ENCODE measurements at regions not wholly inside any gene's neighbourhood (a gene's known extent, or its start where the extent isn't known, plus 50 kb on each side); places are given as distances from the start of the nearest gene placed in this dataset.

DNA sequence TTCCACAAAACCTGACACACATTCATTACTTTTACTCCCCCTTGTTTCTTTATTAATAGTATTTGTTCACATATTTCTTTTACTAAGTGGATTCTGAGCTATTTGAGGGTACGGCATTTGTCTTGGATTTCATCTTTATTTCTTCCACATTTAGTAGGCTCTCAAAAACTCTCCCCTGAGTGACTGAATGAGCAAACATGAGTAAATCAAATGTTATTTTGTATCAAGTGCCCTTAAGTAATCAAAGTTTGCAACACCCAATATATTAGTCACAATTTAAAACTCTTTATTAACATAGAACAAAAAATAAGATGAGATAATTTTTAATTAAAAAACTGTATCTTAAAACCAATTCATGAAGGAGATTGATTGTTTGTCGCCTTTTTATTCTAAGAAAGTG is 1101.9 kb upstream of the TENM4 start:
- no peak overlapping the region for H3K4me3 Mint-ChIP-seq
- no peaks in the 10 kb centered on the region for H3K9me3 Mint-ChIP-seq
- no peaks in the 10 kb centered on the region for H3K27me3 Mint-ChIP-seq
- ATAC-seq (replicated peaks) (no peak), DNase-seq (no peak)
- H3K27ac Mint-ChIP-seq = no peak overlapping the region
- H3K4me1 Mint-ChIP-seq = no peaks in the 10 kb centered on the region
- H3K36me3 Mint-ChIP-seq = no peaks in the 10 kb centered on the region

DNA sequence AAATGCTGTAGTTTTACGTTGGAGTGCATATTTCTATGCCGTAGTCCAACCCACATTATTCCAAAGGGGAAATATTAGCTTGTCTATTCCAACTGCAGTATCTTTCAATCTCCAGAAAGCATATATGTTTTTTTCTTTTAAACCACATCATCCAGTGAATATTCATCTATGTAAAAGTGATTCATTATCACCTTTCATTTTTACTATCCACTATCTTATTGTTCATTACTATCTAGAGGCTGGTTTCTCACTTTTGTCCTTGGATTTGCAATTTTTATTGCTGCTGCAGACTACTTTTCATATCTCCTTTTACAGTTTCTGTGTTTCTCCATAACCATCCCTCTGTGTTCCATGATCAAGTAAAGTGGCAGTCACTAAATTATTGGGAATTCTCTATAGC is 1097.2 kb upstream of the TENM4 start:
- DNase-seq (no peak), ATAC-seq (replicated peaks) (no peak)
- H3K36me3 Mint-ChIP-seq = no peaks in the 10 kb centered on the region
- H3K27ac Mint-ChIP-seq = no peak overlapping the region
- no peak overlapping the region for H3K4me3 Mint-ChIP-seq
- no peaks in the 10 kb centered on the region for H3K27me3 Mint-ChIP-seq
- H3K9me3 Mint-ChIP-seq = peaks cover 5% of the 10 kb centered on the region in 2 donors
- no peaks in the 10 kb centered on the region for H3K4me1 Mint-ChIP-seq

DNA sequence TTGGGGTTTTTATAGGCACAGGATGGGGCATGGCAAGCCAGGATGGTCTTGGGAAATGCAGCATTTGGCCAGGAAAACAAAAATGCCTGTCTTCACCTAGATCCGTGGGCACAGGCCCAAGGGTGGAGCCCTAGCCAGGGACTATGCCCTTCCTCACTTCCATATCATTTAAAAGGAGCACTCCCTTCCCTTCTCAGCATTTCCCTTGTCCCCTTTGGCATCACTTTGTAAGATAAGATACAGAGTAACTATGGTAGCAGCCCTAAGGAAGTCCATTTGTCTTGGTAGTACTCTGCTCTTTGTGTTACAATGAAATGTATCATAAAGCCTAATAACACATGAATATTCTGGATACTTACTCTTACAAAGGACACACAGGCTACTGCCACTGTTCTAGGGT is 1092.6 kb upstream of the TENM4 start:
- H3K36me3 Mint-ChIP-seq = no peaks in the 10 kb centered on the region
- peaks cover 5 to 8% of the 10 kb centered on the region in 2 donors for H3K9me3 Mint-ChIP-seq
- H3K4me1 Mint-ChIP-seq = no peaks in the 10 kb centered on the region
- no peak for DNase-seq
- H3K27me3 Mint-ChIP-seq = no peaks in the 10 kb centered on the region
- no peak for ATAC-seq (replicated peaks)
- no peak overlapping the region for H3K27ac Mint-ChIP-seq
- H3K4me3 Mint-ChIP-seq = no peak overlapping the region

DNA sequence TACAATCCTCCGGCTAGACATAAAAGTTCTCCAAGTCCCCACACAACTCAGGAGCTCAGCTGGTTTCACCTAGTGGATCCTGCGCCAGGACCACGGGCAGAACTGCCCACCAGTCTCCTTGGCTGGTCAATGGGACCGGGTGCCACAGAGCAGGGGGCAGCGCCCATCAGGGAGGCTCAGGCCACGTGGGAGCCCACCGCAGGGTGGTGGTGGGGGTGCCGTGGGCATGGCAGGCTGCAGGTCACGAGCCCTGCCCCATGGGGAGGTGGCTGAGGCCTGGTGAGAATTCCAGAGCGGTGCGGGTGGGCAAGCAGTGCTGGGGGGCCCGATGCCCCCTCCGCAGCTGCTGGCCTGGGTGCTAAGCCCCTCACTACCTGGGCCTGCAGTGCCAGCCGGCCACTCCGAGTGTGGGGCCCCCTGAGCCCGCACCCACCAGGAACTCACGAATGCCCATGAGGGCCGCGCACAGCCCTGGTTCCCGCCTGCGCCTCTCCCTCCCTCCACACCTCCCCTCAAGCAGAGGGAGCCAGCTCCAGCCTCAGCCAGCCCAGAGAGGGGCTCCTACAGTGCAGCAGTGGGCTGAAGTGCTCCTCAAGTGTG is 1091.9 kb upstream of the TENM4 start:
- ATAC-seq (replicated peaks) (no peak), DNase-seq (no peak)
- Mint-ChIP-seq H3K4me1 (no peaks in the 10 kb centered on the region), H3K36me3 (no peaks in the 10 kb centered on the region), H3K27me3 (no peaks in the 10 kb centered on the region), H3K4me3 (no peak overlapping the region), H3K27ac (peak overlapping the region; percentile 37), H3K9me3 (peaks cover 5 to 8% of the 10 kb centered on the region in 2 donors)

DNA sequence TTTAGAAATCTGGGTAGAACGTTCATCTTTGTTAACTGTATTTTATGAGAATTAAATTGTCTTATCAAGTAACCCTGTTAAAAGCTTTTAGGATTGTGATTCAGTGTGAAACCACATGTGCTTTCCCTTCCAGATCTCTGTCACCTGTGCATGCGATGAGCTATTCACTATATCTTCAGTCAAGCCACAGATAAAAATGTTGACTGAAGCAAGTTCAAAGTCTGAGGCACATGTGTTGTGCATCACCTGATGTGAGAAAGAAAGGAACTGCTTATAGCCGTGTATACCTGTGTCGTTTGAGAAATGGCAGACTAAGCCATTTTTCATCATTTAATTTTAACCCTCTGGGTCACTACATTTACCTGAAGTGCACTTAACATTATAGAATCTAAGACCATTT is 1088.9 kb upstream of the TENM4 start:
- ATAC-seq (replicated peaks) (no peak), DNase-seq (no peak)
- H3K36me3 Mint-ChIP-seq = no peaks in the 10 kb centered on the region
- no peaks in the 10 kb centered on the region for H3K4me1 Mint-ChIP-seq
- no peak overlapping the region for H3K4me3 Mint-ChIP-seq
- H3K9me3 Mint-ChIP-seq = peaks cover 5 to 11% of the 10 kb centered on the region in 2 donors
- no peak overlapping the region for H3K27ac Mint-ChIP-seq
- H3K27me3 Mint-ChIP-seq = no peaks in the 10 kb centered on the region

DNA sequence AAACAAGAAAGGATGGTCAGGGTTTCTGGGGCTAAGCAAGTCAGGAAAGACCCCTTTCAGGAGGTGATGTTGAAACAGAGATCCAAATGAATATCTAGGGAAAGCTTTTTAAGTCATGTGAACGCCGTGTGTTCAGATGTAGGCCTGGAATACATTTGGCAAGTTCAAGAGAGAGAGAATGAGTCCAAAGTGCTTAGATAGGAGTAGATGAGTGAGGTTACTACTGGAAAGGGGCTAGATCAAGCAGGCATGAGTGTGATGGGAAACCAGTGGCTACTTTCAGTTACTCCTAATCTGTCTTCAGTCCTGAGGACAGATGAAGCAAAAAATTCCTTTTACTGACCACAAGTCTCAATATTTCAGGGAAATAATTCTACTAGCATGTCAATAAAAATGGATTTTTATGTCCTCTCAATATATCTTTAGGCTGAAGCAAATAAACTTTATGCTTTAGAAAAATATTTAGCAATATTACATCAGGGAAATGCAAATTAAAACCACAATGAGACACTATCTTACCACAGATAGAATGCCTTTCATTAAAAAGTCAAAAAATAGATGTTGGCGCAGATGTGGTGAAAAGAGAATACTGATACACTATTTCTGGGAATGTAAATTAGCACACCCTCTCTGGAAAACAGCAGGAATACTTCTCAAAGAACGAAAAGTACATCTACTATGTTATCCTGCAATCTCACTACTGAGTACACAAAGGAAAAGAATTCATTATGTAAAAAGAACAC is 1085.0 kb upstream of the TENM4 start:
- no peak overlapping the region for H3K27ac Mint-ChIP-seq
- peaks cover 0 to 3% of the 10 kb centered on the region in 2 donors for H3K9me3 Mint-ChIP-seq
- H3K4me1 Mint-ChIP-seq = no peaks in the 10 kb centered on the region
- H3K36me3 Mint-ChIP-seq = no peaks in the 10 kb centered on the region
- H3K27me3 Mint-ChIP-seq = no peaks in the 10 kb centered on the region
- no peak for DNase-seq
- no peak overlapping the region for H3K4me3 Mint-ChIP-seq
- ATAC-seq (replicated peaks) = no peak

DNA sequence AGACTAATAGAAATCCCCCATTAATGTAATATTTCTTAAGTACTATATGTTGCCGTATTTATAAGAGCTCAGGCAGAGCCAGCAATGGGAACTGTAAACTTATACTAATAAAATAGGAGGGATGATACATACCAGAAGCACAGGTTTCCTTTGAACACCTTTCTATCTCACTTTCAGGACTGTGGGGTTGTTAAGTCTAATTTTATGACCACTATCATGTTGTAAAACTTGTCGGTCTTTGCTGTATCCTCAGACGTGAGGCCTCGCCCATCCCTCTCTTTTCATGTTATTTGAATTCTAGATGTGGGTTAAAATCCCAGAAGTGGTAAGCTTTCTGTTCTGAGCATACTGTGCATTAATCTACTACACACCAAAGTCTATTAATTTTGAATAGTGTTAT is 1083.5 kb upstream of the TENM4 start:
- Mint-ChIP-seq H3K4me1 (no peaks in the 10 kb centered on the region), H3K27me3 (no peaks in the 10 kb centered on the region), H3K36me3 (no peaks in the 10 kb centered on the region), H3K4me3 (no peak overlapping the region), H3K27ac (no peak overlapping the region), H3K9me3 (peaks cover 0 to 3% of the 10 kb centered on the region in 2 donors)
- ATAC-seq (replicated peaks) (no peak), DNase-seq (no peak)

DNA sequence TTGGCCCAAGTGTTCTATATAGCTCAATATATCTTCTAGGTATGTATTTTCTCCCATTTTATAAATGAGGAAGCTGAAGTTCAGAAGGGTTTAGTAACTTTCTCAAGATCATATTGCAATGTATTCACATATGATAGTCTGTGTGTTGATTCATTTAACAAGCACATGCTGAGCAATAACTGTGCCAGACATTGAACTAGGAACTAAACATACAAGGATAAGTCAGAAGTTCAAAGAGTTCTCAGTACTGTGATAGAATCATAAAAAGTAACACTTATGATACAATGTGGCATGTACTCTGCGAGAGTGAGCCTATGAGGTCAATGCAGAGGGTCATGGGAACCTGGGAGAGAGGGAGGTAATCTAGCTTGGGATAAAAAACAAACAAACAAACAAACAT is 1082.2 kb upstream of the TENM4 start:
- Mint-ChIP-seq H3K9me3 (peaks cover 0 to 3% of the 10 kb centered on the region in 2 donors), H3K4me1 (no peaks in the 10 kb centered on the region), H3K27me3 (no peaks in the 10 kb centered on the region), H3K27ac (no peak overlapping the region), H3K36me3 (no peaks in the 10 kb centered on the region), H3K4me3 (no peak overlapping the region)
- DNase-seq (no peak), ATAC-seq (replicated peaks) (no peak)

DNA sequence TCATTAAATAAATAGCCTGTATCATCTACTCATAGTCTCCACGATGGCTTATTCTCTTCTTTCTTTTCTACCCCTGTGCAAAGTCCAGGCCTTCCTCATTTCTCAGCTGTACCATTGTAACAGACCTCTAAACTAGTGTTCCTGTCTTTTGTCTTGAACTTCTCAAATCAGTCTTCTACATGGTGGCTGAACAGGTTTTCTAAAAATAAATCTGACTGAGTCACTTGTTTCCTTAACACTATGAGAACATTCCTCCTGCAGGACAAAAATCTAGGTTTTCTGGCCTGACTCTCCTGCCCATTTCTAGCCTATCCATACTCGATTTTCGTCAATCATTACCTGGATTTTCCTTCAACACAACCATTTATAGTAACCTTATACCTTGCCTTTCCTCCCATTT is 1080.8 kb upstream of the TENM4 start:
- Mint-ChIP-seq H3K27ac (no peak overlapping the region), H3K4me1 (no peaks in the 10 kb centered on the region), H3K27me3 (no peaks in the 10 kb centered on the region), H3K9me3 (peaks cover 5 to 6% of the 10 kb centered on the region in 2 donors), H3K4me3 (no peak overlapping the region), H3K36me3 (no peaks in the 10 kb centered on the region)
- no peak for ATAC-seq (replicated peaks)
- no peak for DNase-seq

DNA sequence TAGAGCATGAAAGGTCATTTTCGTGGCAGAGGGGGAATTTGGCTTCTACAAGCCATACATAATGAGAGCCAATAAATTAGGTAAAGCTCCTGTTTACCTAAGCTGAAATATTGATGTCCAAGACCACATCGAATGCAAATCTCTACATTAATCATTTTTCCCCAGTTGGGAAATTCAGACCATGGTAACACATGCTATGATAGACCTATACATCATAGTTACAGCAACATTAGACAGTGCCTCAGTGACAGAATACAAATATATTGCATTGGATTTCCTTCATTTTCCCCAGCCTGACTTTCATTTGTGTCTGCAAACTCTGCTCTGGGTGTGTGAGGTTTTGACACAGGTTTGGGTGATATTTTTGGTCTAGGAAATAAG is 1079.7 kb upstream of the TENM4 start:
- Mint-ChIP-seq H3K4me3 (no peak overlapping the region), H3K4me1 (no peaks in the 10 kb centered on the region), H3K27me3 (no peaks in the 10 kb centered on the region), H3K9me3 (peaks cover 4 to 5% of the 10 kb centered on the region in 2 donors), H3K36me3 (no peaks in the 10 kb centered on the region), H3K27ac (no peak overlapping the region)
- no peak for DNase-seq
- no peak for ATAC-seq (replicated peaks)

DNA sequence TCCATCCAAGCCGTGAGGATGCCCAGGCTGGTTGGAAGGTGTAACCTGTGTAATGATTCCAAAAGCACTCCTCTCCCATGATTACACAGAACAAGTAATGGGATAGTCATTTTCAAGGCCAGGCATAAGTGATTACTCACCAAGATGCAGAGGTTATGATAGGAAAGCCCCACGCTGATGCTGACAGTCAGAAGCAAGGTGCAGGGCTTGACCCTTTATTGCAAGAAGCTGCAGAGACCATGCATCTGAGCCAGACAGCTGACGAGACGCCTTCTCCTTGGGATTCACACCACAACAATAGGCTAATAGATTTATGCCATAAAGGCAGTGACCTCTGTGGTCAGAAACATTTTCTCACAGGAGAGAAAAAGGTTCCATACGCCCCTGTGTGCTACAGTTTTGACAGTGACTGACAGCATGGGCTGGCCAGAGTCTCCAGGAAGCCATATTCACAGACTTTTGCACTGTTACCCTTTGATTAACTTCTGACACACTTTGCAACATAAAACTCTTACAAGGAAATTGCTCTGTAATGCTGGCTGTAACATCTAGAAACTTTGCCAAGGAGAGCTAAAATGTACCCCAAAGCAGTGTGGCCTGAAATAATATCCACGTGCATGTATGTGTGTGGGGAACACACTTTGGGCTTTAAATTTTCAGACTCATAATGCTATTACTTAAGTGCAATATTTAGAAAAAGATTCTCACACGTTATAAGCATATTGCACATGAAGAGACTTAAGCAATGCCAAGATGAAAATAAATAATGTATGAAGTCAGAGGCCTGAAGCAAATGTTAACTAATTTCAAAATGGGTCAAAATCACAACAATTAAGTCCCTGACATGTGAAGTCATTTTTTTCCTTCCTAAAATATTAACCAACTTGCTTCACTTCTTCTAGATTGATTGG is 1079.0 kb upstream of the TENM4 start:
- Mint-ChIP-seq H3K27me3 (no peaks in the 10 kb centered on the region), H3K27ac (no peak overlapping the region), H3K4me3 (no peak overlapping the region), H3K9me3 (peaks cover 3 to 5% of the 10 kb centered on the region in 2 donors), H3K36me3 (no peaks in the 10 kb centered on the region), H3K4me1 (no peaks in the 10 kb centered on the region)
- DNase-seq = no peak
- no peak for ATAC-seq (replicated peaks)

DNA sequence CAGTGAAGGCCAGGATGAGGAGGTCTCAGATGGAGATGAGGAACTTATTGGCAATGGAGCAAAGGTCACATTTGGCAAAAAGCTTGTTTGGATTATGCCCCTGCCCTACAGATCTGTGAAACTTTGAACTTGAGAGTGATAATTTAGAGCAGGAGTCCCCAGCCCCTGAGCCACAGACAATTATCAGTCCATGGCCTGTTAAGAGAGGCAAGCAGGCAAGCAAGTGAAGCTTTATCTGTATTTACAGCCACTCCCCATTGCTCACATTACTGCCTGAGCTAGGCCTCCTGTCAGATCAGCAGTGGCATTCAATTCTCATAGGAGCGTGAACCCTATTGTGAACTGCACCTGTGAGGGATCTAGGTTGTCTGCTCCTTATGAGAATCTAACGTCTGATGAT is 1076.9 kb upstream of the TENM4 start:
- H3K36me3 Mint-ChIP-seq = no peaks in the 10 kb centered on the region
- H3K4me3 Mint-ChIP-seq = no peak overlapping the region
- no peaks in the 10 kb centered on the region for H3K27me3 Mint-ChIP-seq
- DNase-seq = no peak
- no peak for ATAC-seq (replicated peaks)
- peaks cover 3 to 5% of the 10 kb centered on the region in 2 donors for H3K9me3 Mint-ChIP-seq
- H3K27ac Mint-ChIP-seq = no peak overlapping the region
- H3K4me1 Mint-ChIP-seq = no peaks in the 10 kb centered on the region

DNA sequence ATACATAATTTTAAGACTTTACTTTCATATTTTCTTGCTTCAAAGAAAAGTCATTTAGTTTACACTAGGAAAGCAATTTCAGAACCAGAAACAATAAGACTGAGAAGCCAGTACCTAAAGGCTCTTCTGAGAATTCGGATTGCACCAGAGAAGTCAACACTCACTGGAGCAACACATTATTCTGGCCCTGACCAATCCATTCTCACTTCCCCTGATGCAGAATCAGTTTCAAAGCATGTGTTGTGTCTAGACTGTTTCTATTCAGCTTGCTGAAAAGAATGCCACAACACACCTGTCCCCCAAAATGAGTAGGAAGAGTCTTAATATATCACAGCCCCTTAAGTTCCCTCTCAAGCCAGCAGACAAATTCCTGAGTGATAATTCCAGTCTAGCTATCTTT is 1074.3 kb upstream of the TENM4 start:
- no peak overlapping the region for H3K27ac Mint-ChIP-seq
- DNase-seq = no peak
- H3K36me3 Mint-ChIP-seq = no peaks in the 10 kb centered on the region
- H3K4me3 Mint-ChIP-seq = no peak overlapping the region
- H3K4me1 Mint-ChIP-seq = no peaks in the 10 kb centered on the region
- H3K27me3 Mint-ChIP-seq = no peaks in the 10 kb centered on the region
- ATAC-seq (replicated peaks) = no peak
- H3K9me3 Mint-ChIP-seq = peaks cover 3 to 5% of the 10 kb centered on the region in 2 donors

DNA sequence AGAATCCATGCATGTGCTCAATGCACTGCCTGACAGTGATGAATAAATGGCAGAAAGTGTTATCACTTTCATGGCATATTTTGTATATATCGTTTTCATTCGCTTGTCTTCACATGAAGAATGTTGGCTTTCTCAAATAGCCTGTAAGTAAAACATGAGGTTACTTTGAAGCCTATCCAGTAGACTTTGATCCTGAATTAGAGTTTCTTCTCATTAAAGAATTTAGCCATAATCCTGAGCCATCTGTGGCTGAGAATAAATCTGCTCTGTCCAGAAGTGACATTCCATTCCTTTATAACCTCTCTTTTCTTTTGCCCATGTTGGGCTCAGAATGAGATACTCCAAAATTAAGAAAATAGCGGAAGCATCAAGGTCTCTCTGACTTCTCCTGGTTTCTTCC is 1071.7 kb upstream of the TENM4 start:
- H3K4me1 Mint-ChIP-seq = no peaks in the 10 kb centered on the region
- ATAC-seq (replicated peaks) (no peak), DNase-seq (no peak)
- H3K9me3 Mint-ChIP-seq = peaks cover 10 to 13% of the 10 kb centered on the region in 2 donors
- H3K27ac Mint-ChIP-seq = no peak overlapping the region
- H3K27me3 Mint-ChIP-seq = no peaks in the 10 kb centered on the region
- H3K36me3 Mint-ChIP-seq = no peaks in the 10 kb centered on the region
- no peak overlapping the region for H3K4me3 Mint-ChIP-seq

DNA sequence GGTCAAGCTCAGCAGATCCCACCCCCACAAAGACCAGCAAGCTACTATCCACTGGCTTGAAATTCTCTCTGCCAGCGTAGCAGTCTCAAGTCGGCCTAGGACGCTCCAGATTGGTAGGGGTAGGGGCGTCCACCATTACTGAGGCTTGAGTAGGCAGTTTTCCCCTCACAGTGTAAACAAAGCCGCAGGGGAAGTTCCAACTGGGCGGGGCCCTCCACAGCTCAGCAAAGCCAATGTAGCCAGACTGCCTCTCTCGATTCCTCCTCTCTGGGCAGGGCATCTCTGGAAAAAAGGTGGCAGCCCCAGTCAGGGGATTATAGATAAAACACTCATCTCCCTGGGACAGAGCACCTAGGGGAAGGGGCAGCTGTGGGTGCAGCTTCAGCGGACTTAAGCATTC is 1064.9 kb upstream of the TENM4 start:
- no peak for ATAC-seq (replicated peaks)
- peaks cover 7 to 9% of the 10 kb centered on the region in 2 donors for H3K9me3 Mint-ChIP-seq
- H3K4me1 Mint-ChIP-seq = no peaks in the 10 kb centered on the region

More for the DNA sequence above, 1064.9 kb upstream of the TENM4 start:
- no peaks in the 10 kb centered on the region for H3K36me3 Mint-ChIP-seq
- no peak overlapping the region for H3K4me3 Mint-ChIP-seq
- H3K27ac Mint-ChIP-seq = no peak overlapping the region
- no peak for DNase-seq
- H3K27me3 Mint-ChIP-seq = no peaks in the 10 kb centered on the region

All from stimulated activated naive B cell treated with anti-CD40 and anti-IgM and Interleukin-4, amounts not matched to agents 10 μg/mL and 1 μg/mL and 100 μg/mL, for 72 hours (primary cell).